ENCODE measurements at regions not wholly inside any gene's neighbourhood (a gene's known extent, or its start where the extent isn't known, plus 50 kb on each side); places are given as distances from the start of the nearest gene placed in this dataset.
"Not testable (repeated sequence)": the region's sequence is repeated elsewhere in the genome, so short reads cannot be mapped to it uniquely, and the experiment has no call there.

DNA sequence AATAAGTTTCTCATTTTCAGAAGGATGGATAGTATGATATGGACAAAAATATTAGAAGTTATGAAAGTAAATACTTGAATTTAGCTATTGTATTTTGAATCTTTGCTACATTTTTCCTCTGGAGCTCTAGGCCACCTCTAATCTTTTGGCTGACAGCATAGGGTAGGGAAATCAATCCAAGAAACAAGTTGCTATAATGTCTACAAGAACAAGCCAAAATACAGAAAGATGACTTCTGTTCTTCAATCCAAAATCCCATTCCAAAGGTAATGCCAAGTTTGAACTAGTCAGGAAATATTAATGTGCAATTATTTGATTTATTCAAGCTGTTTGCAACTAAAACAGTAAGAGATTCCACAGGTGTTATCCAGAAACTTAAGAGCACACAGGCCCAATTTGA lies 1323.1 kb downstream of the ADGRL3 start:
- no peak for DNase-seq (ENCODE audit: low read depth)

- DNase-seq (ENCODE audit: low read depth): no peak
Measured at GRCh38 chr4:62522273-62522672, 1322.1 kb downstream of the ADGRL3 start.

GRCh38 chr4:62517716-62518115 lies 1317.6 kb downstream of the ADGRL3 start:
- DNase-seq (ENCODE audit: low read depth): no peak

DNA sequence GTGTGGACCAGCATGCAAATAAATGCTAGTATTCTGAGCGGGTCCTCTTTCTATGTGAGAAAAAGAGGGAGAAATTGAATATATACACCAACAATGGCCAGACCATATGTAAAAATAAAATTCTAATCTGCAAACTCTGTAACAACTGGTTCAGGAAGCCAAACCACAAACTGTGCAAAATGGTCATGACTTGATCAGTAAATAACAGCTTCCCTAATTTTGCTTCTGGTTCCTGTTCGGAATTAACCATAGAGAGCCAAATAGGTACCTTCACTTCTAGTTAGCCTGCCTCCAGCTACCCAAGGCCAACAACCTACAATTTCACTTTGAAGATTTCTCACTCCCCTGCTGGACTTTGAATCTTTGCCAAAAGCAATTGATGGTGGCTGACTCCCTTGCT lies 1313.2 kb downstream of the ADGRL3 start:
- DNase-seq (ENCODE audit: low read depth): no peak

GRCh38 chr4:62512271-62512670 lies 1312.1 kb downstream of the ADGRL3 start:
- DNase-seq (ENCODE audit: low read depth): no peak

- DNase-seq (ENCODE audit: low read depth): no peak
Measured at GRCh38 chr4:62510228-62510627, 1310.1 kb downstream of the ADGRL3 start.

- no peak for DNase-seq (ENCODE audit: low read depth)
Measured at GRCh38 chr4:62500296-62500695, 1300.2 kb downstream of the ADGRL3 start.

- DNase-seq (ENCODE audit: low read depth): no peak
Measured at GRCh38 chr4:62495032-62495431, 1294.9 kb downstream of the ADGRL3 start.

DNA sequence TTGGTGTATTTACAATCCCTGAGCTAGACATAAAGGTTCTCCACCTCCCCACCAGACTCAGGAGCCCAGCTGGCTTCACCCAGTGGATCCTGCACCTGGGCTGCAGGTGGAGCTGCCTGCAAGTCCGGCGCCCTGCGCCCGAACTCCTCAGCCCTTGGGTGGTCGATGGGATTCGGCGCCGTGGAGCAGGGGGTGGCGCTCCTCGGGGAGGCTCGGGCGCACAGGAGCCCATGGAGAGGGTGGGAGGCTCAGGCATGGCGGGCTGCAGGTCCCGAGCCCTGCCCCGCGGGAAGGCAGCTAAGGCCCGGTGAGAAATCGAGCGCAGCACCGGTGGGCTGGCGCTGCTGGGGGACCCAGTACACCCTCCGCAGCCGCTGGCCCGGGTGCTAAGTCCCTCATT lies 1291.6 kb downstream of the ADGRL3 start:
- DNase-seq (ENCODE audit: low read depth): not testable (repeated sequence)

DNA sequence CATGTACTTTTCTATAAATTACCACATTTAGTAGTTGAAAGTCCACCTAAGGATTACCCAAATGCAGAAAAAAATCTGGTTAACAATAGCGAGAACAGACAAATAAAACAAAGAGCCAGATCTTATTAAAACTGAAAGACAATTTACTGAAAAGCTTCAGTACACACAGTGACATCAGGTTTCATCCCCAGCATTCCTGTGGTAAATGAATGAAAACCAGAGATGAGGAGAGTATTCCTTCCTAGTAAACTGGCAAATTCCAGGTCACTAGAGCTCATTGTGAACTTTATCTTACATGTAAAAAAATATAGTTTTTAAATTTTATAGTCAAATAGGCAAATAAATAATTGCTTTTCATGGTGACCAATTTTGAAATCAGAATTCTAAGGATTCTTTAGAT lies 1290.5 kb downstream of the ADGRL3 start:
- no peak for DNase-seq (ENCODE audit: low read depth)

DNA sequence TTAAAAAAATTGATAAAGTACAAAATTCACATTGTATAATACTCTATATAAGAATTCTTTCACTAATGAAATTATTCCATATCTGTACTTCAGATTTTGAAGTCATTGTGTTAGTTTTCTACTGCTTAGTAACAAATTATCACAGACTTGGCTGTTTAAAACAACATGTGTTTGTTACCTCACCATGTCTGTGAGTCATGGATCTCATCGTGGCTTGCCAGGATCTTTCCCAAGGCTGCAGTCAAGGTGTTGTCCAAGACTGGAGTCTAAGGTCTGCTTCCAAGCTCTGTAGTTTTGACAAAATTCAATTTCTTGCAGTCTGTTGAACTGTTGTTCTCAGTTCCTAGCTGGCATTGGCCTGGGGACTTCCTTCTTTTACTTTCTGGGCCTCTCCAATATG lies 1286.9 kb downstream of the ADGRL3 start:
- no peak for DNase-seq (ENCODE audit: low read depth)

DNA sequence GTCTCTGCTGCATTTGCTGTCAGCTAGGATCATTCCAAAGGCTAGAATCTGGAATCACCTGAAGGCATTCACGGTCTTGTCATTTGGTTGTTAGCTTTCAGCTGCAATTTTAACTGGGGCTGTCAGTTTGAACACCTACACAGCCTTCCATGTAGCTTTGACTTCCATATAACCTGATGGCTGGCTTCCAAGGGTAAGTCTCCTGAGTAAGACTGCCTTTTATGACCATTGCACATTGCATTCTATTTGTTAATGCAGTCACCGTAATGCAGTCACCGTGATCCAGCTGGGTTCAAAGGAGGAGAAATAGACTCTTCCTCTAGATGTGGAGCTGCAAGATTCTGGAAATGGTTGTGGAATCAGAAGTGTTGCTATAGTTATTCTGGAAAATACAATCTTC lies 1284.2 kb downstream of the ADGRL3 start:
- DNase-seq (ENCODE audit: low read depth): no peak

DNA sequence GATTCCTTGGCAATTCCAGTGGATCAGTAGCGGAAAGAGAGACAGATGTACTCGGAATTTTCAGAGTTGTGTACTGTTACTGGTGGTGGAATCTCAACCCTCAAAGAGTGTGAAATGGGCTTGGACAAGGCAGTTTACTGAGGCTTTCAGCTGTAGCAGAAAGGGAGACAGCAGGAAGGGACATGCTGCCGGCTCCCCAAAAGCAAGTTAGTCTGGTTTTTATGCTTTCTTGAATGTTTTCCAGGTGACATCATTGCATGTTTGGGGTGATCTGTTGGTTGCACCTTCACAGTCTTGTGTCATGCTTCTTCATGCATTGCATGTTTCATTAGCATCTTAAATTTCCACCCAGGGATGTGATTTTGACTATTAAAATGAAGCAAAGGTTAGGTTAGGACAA lies 1282.2 kb downstream of the ADGRL3 start:
- DNase-seq (ENCODE audit: low read depth): no peak

DNA sequence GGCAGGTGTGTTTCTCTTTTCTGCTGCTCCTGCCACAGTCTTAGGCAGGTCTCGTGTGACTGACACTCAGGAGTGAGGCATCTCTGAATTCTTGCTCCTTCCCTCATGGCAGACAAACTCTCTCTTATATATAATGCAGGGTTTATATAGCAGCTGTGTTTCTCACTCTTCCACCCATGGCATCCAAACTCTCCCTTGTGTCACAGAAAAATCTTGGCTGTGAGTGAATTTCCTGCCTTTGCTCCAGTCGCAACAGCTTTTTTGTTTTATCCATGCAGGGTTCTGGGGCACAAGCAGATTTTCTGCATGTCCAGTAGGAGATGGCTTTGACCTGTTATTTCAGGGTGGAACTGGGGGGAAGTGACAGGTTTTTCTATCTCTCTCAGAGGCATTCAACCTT lies 1275.5 kb downstream of the ADGRL3 start:
- no peak for DNase-seq (ENCODE audit: low read depth)

GRCh38 chr4:62474802-62475201 lies 1274.7 kb downstream of the ADGRL3 start:
- no peak for DNase-seq (ENCODE audit: low read depth)

DNA sequence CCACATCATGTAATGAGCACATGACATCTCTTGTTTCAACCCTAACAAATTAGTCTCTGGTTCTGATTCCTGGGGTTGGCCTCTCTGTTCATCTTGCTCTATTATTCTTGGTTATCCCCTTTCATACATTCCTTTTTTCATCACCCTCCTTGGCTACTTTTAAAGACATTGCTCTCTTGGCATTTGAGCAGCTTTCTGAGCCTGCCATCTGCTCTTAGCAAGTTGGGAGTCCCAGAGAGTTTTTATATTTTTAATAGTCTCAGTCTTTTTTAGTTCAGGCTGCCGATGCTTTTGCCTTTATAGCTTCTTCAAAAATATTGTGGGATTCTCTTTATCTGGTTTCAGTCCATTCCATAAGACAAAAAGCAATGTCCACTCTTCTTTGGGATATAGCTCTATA lies 1270.9 kb downstream of the ADGRL3 start:
- DNase-seq (ENCODE audit: low read depth): no peak

DNA sequence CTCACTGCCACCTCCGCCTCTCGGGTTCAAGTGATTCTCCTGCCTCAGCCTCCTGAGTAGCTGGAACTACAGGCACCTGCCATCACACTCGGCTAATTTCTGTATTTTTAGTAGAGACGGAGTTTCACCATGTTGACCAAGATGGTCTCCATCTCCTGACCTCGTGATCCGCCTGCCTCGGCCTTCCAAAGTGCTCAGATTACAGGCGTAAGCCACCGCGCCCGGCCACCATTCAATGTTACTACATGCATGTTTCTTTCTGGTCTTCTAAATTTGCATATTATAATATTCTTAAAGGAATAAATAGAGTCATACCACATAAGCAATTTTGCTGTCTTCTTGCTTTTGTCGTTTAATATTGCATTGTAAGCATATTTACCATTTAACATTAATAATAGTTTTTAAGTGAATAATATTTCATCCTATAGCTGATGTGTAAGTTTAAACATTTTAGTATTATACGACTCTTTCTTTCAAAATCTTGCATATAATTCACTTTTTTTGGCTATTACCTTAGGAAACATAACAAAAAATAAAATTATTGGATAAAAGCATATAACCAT lies 1270.4 kb downstream of the ADGRL3 start:
- DNase-seq (ENCODE audit: low read depth): no peak

GRCh38 chr4:62470020-62470419 lies 1269.9 kb downstream of the ADGRL3 start:
- no peak for DNase-seq (ENCODE audit: low read depth)

DNA sequence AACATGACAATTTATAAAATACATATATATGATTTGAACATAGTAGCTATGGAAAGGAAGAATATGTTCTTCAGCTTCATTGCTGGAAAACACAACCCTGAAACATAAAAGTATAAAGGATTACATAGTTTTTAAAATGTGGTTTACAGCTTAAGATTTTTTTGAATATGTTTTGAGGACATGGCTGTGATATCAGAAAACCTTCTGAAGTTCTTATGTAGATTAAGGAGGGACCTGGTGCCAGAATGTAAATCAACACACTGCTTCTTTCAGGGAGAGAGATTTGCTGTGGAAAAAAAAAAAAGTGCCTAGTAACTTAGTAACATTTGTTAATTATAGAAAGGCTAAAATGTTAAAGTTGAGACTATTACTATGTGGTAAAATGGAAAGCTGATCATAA lies 1261.8 kb downstream of the ADGRL3 start:
- DNase-seq (ENCODE audit: low read depth): no peak

- no peak for DNase-seq (ENCODE audit: low read depth)
Measured at GRCh38 chr4:62460329-62460728, 1260.2 kb downstream of the ADGRL3 start.

GRCh38 chr4:62457356-62457755 lies 1257.2 kb downstream of the ADGRL3 start:
- no peak for DNase-seq (ENCODE audit: low read depth)

DNA sequence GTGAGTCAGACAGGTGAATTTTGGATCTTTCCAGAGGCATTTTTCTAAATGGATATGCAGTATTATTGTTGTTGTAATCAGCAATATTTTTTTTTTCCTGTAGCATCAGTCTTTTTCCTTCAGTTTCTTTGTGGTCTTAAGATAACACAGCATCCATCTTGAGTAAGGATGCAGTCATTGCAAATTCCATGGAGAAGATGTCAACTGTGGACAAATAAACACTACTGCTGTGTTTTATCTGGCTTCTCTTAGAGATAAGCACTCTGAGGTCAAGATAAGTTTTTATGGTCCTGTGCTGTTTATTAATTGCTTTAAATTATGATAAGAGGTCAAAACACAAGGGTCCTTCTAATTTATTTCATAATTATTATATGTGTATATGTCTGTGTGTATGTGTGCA lies 1255.7 kb downstream of the ADGRL3 start:
- DNase-seq (ENCODE audit: low read depth): no peak

DNA sequence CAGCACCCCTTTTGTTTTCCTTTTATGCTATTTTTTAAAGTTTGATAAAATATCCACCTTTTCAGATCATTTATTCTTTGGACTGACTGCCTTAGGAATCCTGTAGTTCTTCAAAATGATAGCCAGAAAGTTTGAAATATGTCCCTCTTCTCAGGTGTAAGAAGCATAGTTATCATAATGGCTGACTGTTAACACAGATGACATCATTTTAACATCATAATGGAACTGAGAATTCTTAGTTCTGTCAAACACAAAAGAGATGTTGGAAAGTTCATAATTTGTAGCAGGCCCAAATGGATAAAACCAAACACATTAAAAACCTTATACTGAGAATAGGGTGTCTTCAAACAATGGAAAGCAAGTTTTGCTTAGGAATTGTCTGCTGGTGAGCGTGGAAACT lies 1254.4 kb downstream of the ADGRL3 start:
- DNase-seq (ENCODE audit: low read depth): no peak

DNA sequence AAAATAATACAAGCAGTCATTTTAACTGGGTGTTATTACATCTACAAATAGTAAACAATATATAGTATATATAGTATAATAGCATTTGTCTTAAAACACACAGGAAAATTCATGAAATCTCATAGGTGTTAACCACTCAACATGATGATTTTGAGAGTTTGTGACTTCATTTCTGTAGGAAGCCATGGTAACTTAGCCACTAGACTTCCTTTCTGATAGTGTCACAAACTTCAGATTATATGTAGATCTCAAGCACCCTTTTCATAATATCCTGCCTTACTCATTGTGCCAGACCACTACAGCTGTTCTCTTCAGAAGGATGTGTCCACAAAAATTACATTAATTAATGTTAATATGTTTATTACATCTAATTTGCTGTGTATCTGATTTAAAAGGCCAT lies 1250.6 kb downstream of the ADGRL3 start:
- DNase-seq (ENCODE audit: low read depth): no peak

DNA sequence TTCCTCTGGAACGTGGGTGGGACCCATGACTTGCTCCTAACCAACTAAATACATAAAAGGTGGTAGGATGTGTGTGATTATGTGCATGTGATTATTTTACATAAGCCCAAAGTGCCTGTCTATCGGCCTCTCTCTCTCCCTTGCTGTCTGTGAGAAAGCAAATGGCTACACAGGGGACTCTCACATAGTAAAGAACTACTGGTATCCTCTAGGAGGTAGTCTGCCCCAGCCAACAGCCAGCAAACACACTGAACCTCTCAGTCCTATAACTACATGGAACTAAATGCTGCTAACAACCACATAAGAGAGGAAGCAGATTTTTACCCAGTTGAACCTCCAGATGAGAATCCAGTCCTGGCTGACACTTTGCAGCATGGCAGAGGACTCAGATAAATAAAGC lies 1249.4 kb downstream of the ADGRL3 start:
- DNase-seq (ENCODE audit: low read depth): no peak

Measured in fibroblast of the conjunctiva (primary cell).